DOHH2 (cell line): ENCODE measurements at regions not wholly inside any gene's neighbourhood (a gene's known extent, or its start where the extent isn't known, plus 50 kb on each side); places are given as distances from the start of the nearest gene placed in this dataset.

Experiments used
- H3F3A ChIP-seq: fragments of 200-600 bp; sonication (generic), shearing (Covaris generic); 2 replicates; pipeline ENCODE4 v1.6.0; 2016; ENCODE audit warnings: antibody characterized with exemption, mild to moderate bottlenecking; ENCODE audit not compliant: control insufficient read depth, insufficient read depth
- H3K27ac ChIP-seq: fragments of 200-600 bp; sonication (generic); 2 replicates; pipeline ENCODE4 v1.5.1; 2014; ENCODE audit warnings: low read depth, mild to moderate bottlenecking, low read length, moderate library complexity
- H3K27me3 ChIP-seq: fragments of 200-600 bp; sonication (generic); 2 replicates; pipeline ENCODE4 v1.6.1; 2014; ENCODE audit warnings: mild to moderate bottlenecking, low read length, mixed read lengths; ENCODE audit not compliant: control insufficient read depth
- H3K36me3 ChIP-seq: fragments of 200-600 bp; sonication (generic); 2 replicates; pipeline ENCODE4 v1.6.1; 2014; ENCODE audit warnings: mild to moderate bottlenecking, low read length, moderate library complexity, mixed read lengths; ENCODE audit not compliant: control insufficient read depth
- H3K4me1 ChIP-seq: fragments of 200-600 bp; sonication (generic); 2 replicates; pipeline ENCODE4 v1.6.1; 2014; ENCODE audit warnings: mild to moderate bottlenecking, low read length, mixed read lengths; ENCODE audit not compliant: control insufficient read depth
- H3K4me2 ChIP-seq: fragments of 200-600 bp; sonication (generic); 2 replicates; pipeline ENCODE4 v1.6.0; 2014; ENCODE audit warnings: mild to moderate bottlenecking, low read length, moderate library complexity
- H3K4me3 ChIP-seq: fragments of 200-600 bp; sonication (generic); 2 replicates; pipeline ENCODE4 v1.5.1; 2014; ENCODE audit warnings: mild to moderate bottlenecking, low read length, mixed read lengths
- H3K79me2 ChIP-seq: fragments of 200-600 bp; sonication (generic); 2 replicates; pipeline ENCODE4 v1.6.1; 2014; ENCODE audit warnings: mild to moderate bottlenecking, low read length, mixed read lengths; ENCODE audit not compliant: control insufficient read depth
- H3K9me2 ChIP-seq: fragments of 200-600 bp; sonication (generic); replicated peaks from 2 replicates; pipeline ENCODE4 v1.6.1; 2014; ENCODE audit warnings: mild to moderate bottlenecking, low read length, mixed read lengths; ENCODE audit not compliant: control insufficient read depth
- H3K9me3 ChIP-seq: fragments of 200-600 bp; sonication (generic); 2 replicates; pipeline ENCODE4 v1.6.1; 2014; ENCODE audit warnings: antibody characterized with exemption, low read length, mixed read lengths; ENCODE audit not compliant: control insufficient read depth, insufficient read depth
- H4K20me1 ChIP-seq: fragments of 200-600 bp; sonication (generic); 2 replicates; pipeline ENCODE4 v1.6.0; 2014; ENCODE audit warnings: low read depth, mild to moderate bottlenecking, antibody characterized with exemption, low read length, moderate library complexity; ENCODE audit not compliant: control insufficient read depth, insufficient read depth
- EZH2phosphoT487 ChIP-seq: fragments of 200-600 bp; sonication (generic); IDR thresholded peaks from 2 replicates; pipeline ENCODE4 v1.6.1; 2017; ENCODE audit warnings: borderline replicate concordance, mild to moderate bottlenecking, antibody characterized with exemption, low read length, moderate library complexity, mixed read lengths
- TF ChIP-seq, protein P1 (sequence below): fragments of 200-600 bp; sonication (generic); IDR thresholded peaks from one replicate; pipeline ENCODE4 v1.5.1; 2014; ENCODE audit warnings: antibody characterized with exemption, mild to moderate bottlenecking, low read depth, low read length; ENCODE audit not compliant: poor library complexity, severe bottlenecking

DNA sequence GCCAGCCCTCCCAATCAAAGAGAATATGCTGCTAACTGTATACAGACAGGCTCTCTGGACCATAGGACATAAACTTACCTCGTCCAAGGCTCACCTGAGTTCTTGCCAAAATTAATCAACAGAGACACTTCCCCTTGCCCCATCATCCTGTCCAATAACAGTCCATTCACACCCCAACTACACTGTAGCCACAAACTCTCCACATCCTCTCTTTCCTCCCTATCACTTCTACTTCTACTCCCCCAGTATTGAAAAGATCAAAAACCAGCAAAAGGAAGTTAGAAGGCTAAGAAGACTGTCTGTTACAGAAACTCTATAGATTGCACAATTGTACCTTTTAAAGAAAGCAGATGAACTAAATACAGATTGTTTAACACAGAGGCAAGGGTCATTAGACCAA lies 133.5 kb upstream of the STT3B start:
- Histone ChIP-seq H3K4me3 (no peak overlapping the region), H3K27ac (no peak overlapping the region), H3K27me3 (peaks cover 2% of the 10 kb centered on the region; the same call in 1 of the 2 replicates), H3K4me1 (no peaks in the 10 kb centered on the region), H3K4me2 (no peak overlapping the region), H3K36me3 (no peaks in the 10 kb centered on the region), H3K79me2 (no peaks in the 10 kb centered on the region), H3K9me3 (no peaks in the 10 kb centered on the region; the same call in 1 of the 2 replicates), H4K20me1 (no peaks in the 10 kb centered on the region), H3K9me2 (no peaks in the 10 kb centered on the region), H3F3A (no peaks in the 10 kb centered on the region)
- TF ChIP-seq, protein P1, sequence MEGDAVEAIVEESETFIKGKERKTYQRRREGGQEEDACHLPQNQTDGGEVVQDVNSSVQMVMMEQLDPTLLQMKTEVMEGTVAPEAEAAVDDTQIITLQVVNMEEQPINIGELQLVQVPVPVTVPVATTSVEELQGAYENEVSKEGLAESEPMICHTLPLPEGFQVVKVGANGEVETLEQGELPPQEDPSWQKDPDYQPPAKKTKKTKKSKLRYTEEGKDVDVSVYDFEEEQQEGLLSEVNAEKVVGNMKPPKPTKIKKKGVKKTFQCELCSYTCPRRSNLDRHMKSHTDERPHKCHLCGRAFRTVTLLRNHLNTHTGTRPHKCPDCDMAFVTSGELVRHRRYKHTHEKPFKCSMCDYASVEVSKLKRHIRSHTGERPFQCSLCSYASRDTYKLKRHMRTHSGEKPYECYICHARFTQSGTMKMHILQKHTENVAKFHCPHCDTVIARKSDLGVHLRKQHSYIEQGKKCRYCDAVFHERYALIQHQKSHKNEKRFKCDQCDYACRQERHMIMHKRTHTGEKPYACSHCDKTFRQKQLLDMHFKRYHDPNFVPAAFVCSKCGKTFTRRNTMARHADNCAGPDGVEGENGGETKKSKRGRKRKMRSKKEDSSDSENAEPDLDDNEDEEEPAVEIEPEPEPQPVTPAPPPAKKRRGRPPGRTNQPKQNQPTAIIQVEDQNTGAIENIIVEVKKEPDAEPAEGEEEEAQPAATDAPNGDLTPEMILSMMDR = no peak
- no peak for TF ChIP-seq EZH2phosphoT487

DNA sequence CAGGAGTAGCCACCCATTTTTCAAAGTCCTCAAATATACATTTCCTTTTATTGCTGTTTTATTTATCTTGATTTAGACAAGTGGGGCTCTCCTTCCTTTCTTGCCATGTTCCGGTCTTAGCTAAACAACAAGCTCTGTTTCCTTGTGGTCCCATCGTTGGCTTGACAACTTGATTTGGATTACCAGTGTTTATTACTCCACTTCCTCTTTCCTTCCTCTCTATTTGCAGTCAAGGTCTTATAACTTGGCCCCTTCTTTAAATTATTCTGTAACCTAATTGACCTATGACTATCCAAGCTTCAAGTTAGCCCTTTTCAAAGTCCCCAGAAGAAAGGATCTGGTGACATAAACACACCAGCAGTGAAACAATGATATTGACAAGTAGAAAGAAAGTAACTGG lies 130.6 kb upstream of the STT3B start:
- Histone ChIP-seq H4K20me1 (no peaks in the 10 kb centered on the region), H3K27ac (no peak overlapping the region), H3K4me1 (no peaks in the 10 kb centered on the region), H3K79me2 (no peaks in the 10 kb centered on the region), H3K36me3 (no peaks in the 10 kb centered on the region), H3K4me2 (no peak overlapping the region), H3K9me2 (no peaks in the 10 kb centered on the region), H3K4me3 (no peak overlapping the region), H3K27me3 (peaks cover 9% of the 10 kb centered on the region), H3F3A (no peaks in the 10 kb centered on the region), H3K9me3 (no peaks in the 10 kb centered on the region; the same call in 1 of the 2 replicates)
- no peak for TF ChIP-seq EZH2phosphoT487
- TF ChIP-seq, protein P1 = no peak

DNA sequence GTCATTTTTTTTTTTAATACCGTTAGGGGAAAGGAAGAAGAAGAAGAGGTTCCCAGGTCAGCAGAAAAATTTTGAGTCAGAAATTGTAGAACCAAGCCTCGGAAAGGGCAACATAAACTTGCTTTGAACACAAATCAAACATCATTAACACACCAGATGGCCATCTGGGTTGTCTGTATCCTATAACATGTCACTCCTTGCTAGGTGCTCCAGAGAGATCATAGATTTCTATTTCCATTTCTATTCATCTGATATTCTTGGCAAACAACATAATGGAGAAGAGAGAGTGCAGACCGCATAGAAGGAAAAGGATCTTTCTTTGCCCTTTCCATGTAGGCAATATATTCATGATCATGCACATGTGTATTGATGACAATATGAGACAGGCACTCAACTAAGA lies 129.5 kb upstream of the STT3B start:
- Histone ChIP-seq H3F3A (no peaks in the 10 kb centered on the region), H3K4me2 (no peak overlapping the region), H3K9me3 (no peaks in the 10 kb centered on the region; the same call in 1 of the 2 replicates), H3K79me2 (no peaks in the 10 kb centered on the region), H3K9me2 (no peaks in the 10 kb centered on the region), H3K4me1 (no peaks in the 10 kb centered on the region), H3K27ac (no peak overlapping the region), H3K27me3 (peaks cover 9% of the 10 kb centered on the region), H3K4me3 (no peak overlapping the region), H4K20me1 (no peaks in the 10 kb centered on the region), H3K36me3 (no peaks in the 10 kb centered on the region)
- TF ChIP-seq EZH2phosphoT487 = no peak
- TF ChIP-seq, protein P1 = no peak

DNA sequence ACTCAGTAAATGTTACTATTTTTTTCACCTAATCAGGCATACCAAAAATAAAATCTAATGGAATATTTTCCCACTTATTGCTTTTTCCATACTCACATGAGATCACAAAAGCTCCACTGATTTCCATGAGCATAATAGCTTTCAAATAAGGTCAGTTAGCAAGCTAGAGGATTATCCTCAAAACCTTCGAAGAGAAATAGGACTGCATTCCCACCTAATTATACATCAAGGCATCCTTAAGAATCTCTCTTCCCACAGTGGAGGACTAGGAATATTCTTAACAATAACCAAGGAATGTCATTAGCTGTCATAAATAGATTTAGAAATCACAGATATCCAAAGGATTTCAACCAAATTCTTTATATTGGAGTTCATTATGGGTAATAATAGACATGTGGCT lies 127.9 kb upstream of the STT3B start:
- Histone ChIP-seq H3K27ac (no peak overlapping the region), H3K36me3 (no peaks in the 10 kb centered on the region), H3F3A (no peaks in the 10 kb centered on the region)

More for the DNA sequence above, 127.9 kb upstream of the STT3B start:
- Histone ChIP-seq H3K4me1 (no peaks in the 10 kb centered on the region), H4K20me1 (no peaks in the 10 kb centered on the region), H3K79me2 (no peaks in the 10 kb centered on the region), H3K9me3 (no peaks in the 10 kb centered on the region; the same call in 1 of the 2 replicates), H3K9me2 (no peaks in the 10 kb centered on the region), H3K27me3 (peaks cover 9% of the 10 kb centered on the region), H3K4me3 (no peak overlapping the region), H3K4me2 (no peak overlapping the region)
- TF ChIP-seq EZH2phosphoT487 = no peak
- TF ChIP-seq, protein P1 = no peak
